GM18511 (cell line): ENCODE measurements at regions not wholly inside any gene's neighbourhood (a gene's known extent, or its start where the extent isn't known, plus 50 kb on each side); places are given as distances from the start of the nearest gene placed in this dataset.

Experiments used
- ATAC-seq: cut with Tn5 transposase; IDR thresholded peaks from one replicate; pipeline ENCODE4 v1.9.1; 2021; ENCODE audit warnings: mild to moderate bottlenecking, moderate library complexity; ENCODE audit not compliant: unreplicated experiment

GRCh38 chr14:87879389-87879788 lies 113.6 kb downstream of the GALC start:
- no peak for ATAC-seq

- ATAC-seq = no peak
Observed at GRCh38 chr14:87878959-87879358, 114.0 kb downstream of the GALC start.

- ATAC-seq = no peak
Observed at GRCh38 chr14:87877877-87878276, 115.1 kb downstream of the GALC start.

GRCh38 chr14:87874676-87875075 lies 118.3 kb downstream of the GALC start:
- no peak for ATAC-seq

GRCh38 chr14:87873741-87874140 lies 119.2 kb downstream of the GALC start:
- ATAC-seq = no peak

- ATAC-seq = peak; percentile 82
Observed at GRCh38 chr14:87869619-87870583, 123.1 kb downstream of the GALC start.

- no peak for ATAC-seq
Observed at GRCh38 chr14:87868920-87869319, 124.1 kb downstream of the GALC start.

- ATAC-seq = no peak
Observed at GRCh38 chr14:87866116-87866515, 126.9 kb downstream of the GALC start.

- no peak for ATAC-seq
Observed at GRCh38 chr14:87864356-87865270, 128.4 kb downstream of the GALC start.

GRCh38 chr14:87863047-87863446 lies 129.9 kb downstream of the GALC start:
- no peak for ATAC-seq

- ATAC-seq = no peak
Observed at GRCh38 chr14:87852107-87852506, 140.9 kb downstream of the GALC start.

- ATAC-seq = no peak
Observed at GRCh38 chr14:87851190-87851589, 141.8 kb downstream of the GALC start.

- no peak for ATAC-seq
Observed at GRCh38 chr14:87847216-87847755, 145.7 kb downstream of the GALC start.

- no peak for ATAC-seq
Observed at GRCh38 chr14:87840906-87841305, 152.1 kb downstream of the GALC start.

- ATAC-seq = no peak
Observed at GRCh38 chr14:87838931-87839330, 154.1 kb downstream of the GALC start.

- no peak for ATAC-seq
Observed at GRCh38 chr14:87837296-87837695, 155.7 kb downstream of the GALC start.

- no peak for ATAC-seq
Observed at GRCh38 chr14:87834594-87834993, 158.4 kb downstream of the GALC start.

GRCh38 chr14:87833026-87833425 lies 160.0 kb downstream of the GALC start:
- no peak for ATAC-seq

GRCh38 chr14:87830443-87831096 lies 162.4 kb downstream of the GALC start:
- no peak for ATAC-seq

GRCh38 chr14:87829543-87829942 lies 163.4 kb downstream of the GALC start:
- ATAC-seq = no peak

- ATAC-seq = no peak
Observed at GRCh38 chr14:87824266-87824665, 168.7 kb downstream of the GALC start.
